OCI-LY1 (cell line): ENCODE measurements at regions not wholly inside any gene's neighbourhood (a gene's known extent, or its start where the extent isn't known, plus 50 kb on each side); places are given as distances from the start of the nearest gene placed in this dataset.

ENCODE experiments used
- H2AFZ ChIP-seq: fragments of 200-600 bp; sonication (generic), shearing (Covaris generic); 2 replicates; pipeline ENCODE4 v1.6.0; 2014; ENCODE audit warnings: antibody characterized with exemption, mild to moderate bottlenecking, low read length
- H3F3A ChIP-seq: fragments of 200-600 bp; sonication (generic), shearing (Covaris generic); 2 replicates; pipeline ENCODE4 v1.6.0; 2014; ENCODE audit warnings: mild to moderate bottlenecking, antibody characterized with exemption, low read length, moderate library complexity; ENCODE audit not compliant: insufficient read depth
- H3K27ac ChIP-seq: fragments of 200-600 bp; sonication (generic); 2 replicates; pipeline ENCODE4 v1.5.1; 2014; ENCODE audit warnings: low read length, mixed run types, mild to moderate bottlenecking, low read depth; ENCODE audit not compliant: poor library complexity, severe bottlenecking
- H3K27me3 ChIP-seq: fragments of 200-600 bp; sonication (generic); 2 replicates; pipeline ENCODE4 v1.6.0; 2014; ENCODE audit warnings: antibody characterized with exemption, mild to moderate bottlenecking, low read length, moderate library complexity; ENCODE audit not compliant: insufficient read depth
- H3K36me3 ChIP-seq: fragments of 200-600 bp; sonication (generic); 2 replicates; pipeline ENCODE4 v1.6.1; 2014; ENCODE audit warnings: mild to moderate bottlenecking, antibody characterized with exemption, low read length, moderate library complexity, mixed read lengths; ENCODE audit not compliant: insufficient read depth
- H3K4me1 ChIP-seq: fragments of 200-600 bp; sonication (generic); 2 replicates; pipeline ENCODE4 v1.5.1; 2014; ENCODE audit warnings: mild to moderate bottlenecking, low read length, moderate library complexity; ENCODE audit not compliant: insufficient read depth, severe bottlenecking
- H3K4me2 ChIP-seq: fragments of 200-600 bp; sonication (generic), shearing (Covaris generic); 2 replicates; pipeline ENCODE4 v1.6.1; 2014; ENCODE audit warnings: low read length
- H3K4me3 ChIP-seq: fragments of 200-600 bp; sonication (generic); 2 replicates; pipeline ENCODE4 v1.5.1; 2014; ENCODE audit warnings: low read length, low read depth, mild to moderate bottlenecking, mixed read lengths; ENCODE audit not compliant: poor library complexity, severe bottlenecking
- H3K79me2 ChIP-seq: fragments of 200-600 bp; shearing (Covaris generic); 2 replicates; pipeline ENCODE4 v1.6.1; 2016; ENCODE audit warnings: mixed run types, low read length, mixed read lengths; ENCODE audit not compliant: insufficient read depth
- H3K9ac ChIP-seq: fragments of 200-600 bp; sonication (generic), shearing (Covaris generic); 2 replicates; pipeline ENCODE4 v1.6.1; 2014; ENCODE audit warnings: mild to moderate bottlenecking, low read length, mixed read lengths
- H3K9me2 ChIP-seq: fragments of 200-600 bp; sonication (generic), shearing (Covaris generic); 2 replicates; pipeline ENCODE4 v1.6.1; 2014; ENCODE audit warnings: low read depth, mild to moderate bottlenecking, low read length, mixed read lengths
- H3K9me3 ChIP-seq: fragments of 200-600 bp; shearing (Covaris generic); 2 replicates; pipeline ENCODE4 v1.6.1; 2014; ENCODE audit warnings: low read length, mixed read lengths
- H4K20me1 ChIP-seq: fragments of 200-600 bp; sonication (generic), shearing (Covaris generic); 2 replicates; pipeline ENCODE4 v1.6.0; 2016; ENCODE audit warnings: mild to moderate bottlenecking, low read length; ENCODE audit not compliant: insufficient read depth
- EZH2 ChIP-seq: fragments of 200-600 bp; sonication (generic), shearing (Covaris generic); IDR thresholded peaks from 2 replicates; pipeline ENCODE4 v1.8.0; 2017; ENCODE audit warnings: borderline replicate concordance, mixed run types, mild to moderate bottlenecking, antibody characterized with exemption, low read length, moderate library complexity, mixed read lengths
- TF ChIP-seq, protein P1 (sequence below): fragments of 200-600 bp; sonication (generic), shearing (Covaris generic); IDR thresholded peaks from 2 replicates; pipeline ENCODE4 v1.5.1; 2017; ENCODE audit warnings: mild to moderate bottlenecking, antibody characterized with exemption, low read length, moderate library complexity, mixed read lengths

DNA sequence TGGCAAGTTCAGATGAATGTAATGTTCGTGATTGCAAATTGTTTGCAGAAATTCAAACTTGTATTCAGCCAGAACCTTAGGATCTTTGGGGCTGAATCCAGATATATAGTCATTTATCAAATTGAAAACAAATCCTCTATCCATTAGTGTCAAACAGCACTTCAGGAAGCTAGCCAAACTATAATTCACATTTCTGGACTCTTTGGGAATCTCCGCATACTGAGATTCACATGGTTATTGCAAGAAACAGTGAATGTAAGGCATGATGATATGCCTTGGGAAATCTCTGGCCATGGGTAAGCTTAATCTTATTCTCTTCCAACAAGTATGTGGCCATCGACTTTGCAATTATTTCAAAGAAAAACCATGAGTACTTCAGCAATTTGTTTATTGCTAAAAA lies 98.5 kb downstream of the KLHL28 start:
- H2AFZ ChIP-seq, result no peak overlapping the region

DNA sequence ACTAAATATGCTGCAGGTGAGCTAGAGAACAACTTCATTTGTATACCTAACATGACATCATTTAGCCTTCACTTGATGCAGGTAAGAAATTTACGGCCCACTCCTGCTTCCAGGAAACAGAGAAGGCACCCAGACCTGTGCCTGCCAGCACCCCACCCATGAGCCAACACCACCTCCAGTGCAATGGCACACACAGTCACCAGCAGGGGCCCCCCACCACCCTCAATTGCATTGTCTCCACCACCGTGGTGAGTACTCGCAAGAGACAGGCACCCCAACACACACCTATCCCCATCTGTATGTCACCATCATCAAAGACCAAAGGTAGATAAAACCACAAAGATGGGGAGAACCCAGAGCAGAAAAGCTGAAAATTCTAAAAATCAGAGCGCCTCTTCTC lies 107.6 kb downstream of the KLHL28 start:
- no peaks in the 10 kb centered on the region for H4K20me1 ChIP-seq
- H3K27me3 ChIP-seq, result no peaks in the 10 kb centered on the region
- no peaks in the 10 kb centered on the region for H3F3A ChIP-seq
- no peaks in the 10 kb centered on the region for H3K9me3 ChIP-seq
- no peaks in the 10 kb centered on the region for H3K36me3 ChIP-seq
- no peak overlapping the region for H2AFZ ChIP-seq
- TF ChIP-seq, protein P1, sequence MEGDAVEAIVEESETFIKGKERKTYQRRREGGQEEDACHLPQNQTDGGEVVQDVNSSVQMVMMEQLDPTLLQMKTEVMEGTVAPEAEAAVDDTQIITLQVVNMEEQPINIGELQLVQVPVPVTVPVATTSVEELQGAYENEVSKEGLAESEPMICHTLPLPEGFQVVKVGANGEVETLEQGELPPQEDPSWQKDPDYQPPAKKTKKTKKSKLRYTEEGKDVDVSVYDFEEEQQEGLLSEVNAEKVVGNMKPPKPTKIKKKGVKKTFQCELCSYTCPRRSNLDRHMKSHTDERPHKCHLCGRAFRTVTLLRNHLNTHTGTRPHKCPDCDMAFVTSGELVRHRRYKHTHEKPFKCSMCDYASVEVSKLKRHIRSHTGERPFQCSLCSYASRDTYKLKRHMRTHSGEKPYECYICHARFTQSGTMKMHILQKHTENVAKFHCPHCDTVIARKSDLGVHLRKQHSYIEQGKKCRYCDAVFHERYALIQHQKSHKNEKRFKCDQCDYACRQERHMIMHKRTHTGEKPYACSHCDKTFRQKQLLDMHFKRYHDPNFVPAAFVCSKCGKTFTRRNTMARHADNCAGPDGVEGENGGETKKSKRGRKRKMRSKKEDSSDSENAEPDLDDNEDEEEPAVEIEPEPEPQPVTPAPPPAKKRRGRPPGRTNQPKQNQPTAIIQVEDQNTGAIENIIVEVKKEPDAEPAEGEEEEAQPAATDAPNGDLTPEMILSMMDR, result no peak
- no peak for TF ChIP-seq EZH2
- no peak overlapping the region for H3K9ac ChIP-seq
- no peak overlapping the region for H3K4me2 ChIP-seq
- H3K27ac ChIP-seq, result no peak overlapping the region
- no peaks in the 10 kb centered on the region for H3K4me1 ChIP-seq
- H3K4me3 ChIP-seq, result no peak overlapping the region
- H3K9me2 ChIP-seq, result no peaks in the 10 kb centered on the region
- H3K79me2 ChIP-seq, result no peaks in the 10 kb centered on the region

More for the DNA sequence above, 98.5 kb downstream of the KLHL28 start:
- Histone ChIP-seq H3K27me3 (no peaks in the 10 kb centered on the region), H4K20me1 (no peaks in the 10 kb centered on the region), H3K27ac (no peak overlapping the region), H3F3A (no peaks in the 10 kb centered on the region), H3K4me2 (no peak overlapping the region), H3K9me3 (no peaks in the 10 kb centered on the region), H3K9ac (no peak overlapping the region), H3K9me2 (no peaks in the 10 kb centered on the region), H3K36me3 (no peaks in the 10 kb centered on the region), H3K4me3 (no peak overlapping the region), H3K79me2 (no peaks in the 10 kb centered on the region), H3K4me1 (no peaks in the 10 kb centered on the region)
- TF ChIP-seq, protein P1, result no peak
- TF ChIP-seq EZH2, result no peak

DNA sequence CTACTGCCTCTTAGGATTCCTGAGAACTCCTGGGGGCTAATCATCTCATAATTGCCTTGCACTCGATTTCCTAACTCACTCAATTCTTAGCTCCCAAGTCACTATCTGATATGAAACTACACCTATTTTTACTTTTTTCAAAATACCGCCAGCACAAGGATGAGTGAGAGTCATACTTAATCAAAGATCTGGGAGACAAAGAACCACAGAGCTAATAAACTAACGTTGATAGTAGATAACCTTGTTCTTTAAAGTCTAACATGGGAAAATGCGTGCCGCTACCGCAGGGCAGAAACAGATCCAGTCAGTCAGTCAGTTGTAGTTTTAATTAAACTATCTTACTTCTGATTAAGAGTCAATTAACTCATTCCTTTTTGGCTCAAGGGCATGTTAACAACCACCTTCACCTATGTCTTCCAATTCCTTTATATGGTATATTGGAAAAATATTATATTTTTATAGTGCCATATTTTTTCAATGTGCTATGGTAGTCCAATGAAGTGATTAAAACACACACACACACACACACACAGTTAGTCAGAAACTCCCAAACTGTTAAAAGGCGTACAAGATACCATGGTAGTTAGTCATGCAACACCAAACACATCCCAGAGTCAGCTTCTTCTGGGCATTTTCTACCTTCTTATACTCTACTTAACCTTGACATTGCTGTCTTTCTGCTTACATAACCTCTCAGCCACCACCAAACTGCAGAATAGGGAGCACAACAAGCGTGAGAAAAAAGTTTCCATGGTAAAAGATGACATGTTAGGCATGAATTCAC lies 114.0 kb downstream of the KLHL28 start:
- no peak for TF ChIP-seq EZH2
- TF ChIP-seq, protein P1, result no peak
- Histone ChIP-seq H3K36me3 (no peaks in the 10 kb centered on the region), H3K4me3 (no peak overlapping the region), H3K9me3 (no peaks in the 10 kb centered on the region), H3K4me2 (no peak overlapping the region), H3K27ac (no peak overlapping the region), H4K20me1 (no peaks in the 10 kb centered on the region), H3K9ac (no peak overlapping the region), H2AFZ (no peak overlapping the region), H3F3A (no peaks in the 10 kb centered on the region), H3K4me1 (no peaks in the 10 kb centered on the region), H3K27me3 (no peaks in the 10 kb centered on the region), H3K79me2 (no peaks in the 10 kb centered on the region), H3K9me2 (no peaks in the 10 kb centered on the region)
